ENCODE measurements at regions not wholly inside any gene's neighbourhood (a gene's known extent, or its start where the extent isn't known, plus 50 kb on each side); places are given as distances from the start of the nearest gene placed in this dataset.

DNA sequence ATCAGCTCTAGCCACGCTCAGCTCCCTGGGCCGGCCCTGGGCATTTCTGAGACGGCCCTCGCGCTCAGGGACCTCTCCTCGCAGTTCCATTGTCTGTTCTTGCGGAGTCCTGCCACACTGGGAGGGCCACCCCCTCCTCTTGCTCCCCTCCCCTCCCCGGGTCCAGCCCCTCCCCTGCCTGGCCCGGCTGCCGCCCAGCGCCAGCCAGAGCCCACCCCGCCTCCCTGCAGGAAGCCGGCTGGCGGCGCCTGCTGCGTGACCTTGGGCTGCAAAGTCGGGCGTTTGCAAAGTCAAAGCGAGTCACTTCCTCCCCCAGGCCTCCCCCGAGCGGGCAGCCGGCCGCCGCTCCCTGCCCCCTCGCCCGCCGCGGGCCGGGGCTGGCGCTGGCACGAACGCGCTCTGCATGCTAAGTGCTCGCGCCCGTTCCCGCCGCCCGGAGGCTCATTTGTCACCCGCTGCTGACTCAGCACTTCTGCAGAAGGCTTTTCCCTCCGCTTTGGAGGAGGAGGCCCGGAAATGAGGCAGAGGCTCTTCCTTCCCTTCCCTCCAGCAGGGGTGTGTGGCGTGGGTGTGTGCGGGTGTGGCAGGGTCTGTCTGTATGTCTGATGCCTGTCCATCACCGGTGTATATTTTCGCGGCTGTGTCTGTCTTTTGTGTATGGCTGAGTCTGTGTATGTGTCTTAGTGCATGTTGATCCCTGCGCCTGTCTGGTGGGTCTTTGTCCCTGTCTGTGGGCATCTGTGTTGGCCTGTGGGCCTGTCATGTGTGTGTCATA, 72.0 kb downstream of the IRF2BPL start:
- TF ChIP-seq, protein P1, sequence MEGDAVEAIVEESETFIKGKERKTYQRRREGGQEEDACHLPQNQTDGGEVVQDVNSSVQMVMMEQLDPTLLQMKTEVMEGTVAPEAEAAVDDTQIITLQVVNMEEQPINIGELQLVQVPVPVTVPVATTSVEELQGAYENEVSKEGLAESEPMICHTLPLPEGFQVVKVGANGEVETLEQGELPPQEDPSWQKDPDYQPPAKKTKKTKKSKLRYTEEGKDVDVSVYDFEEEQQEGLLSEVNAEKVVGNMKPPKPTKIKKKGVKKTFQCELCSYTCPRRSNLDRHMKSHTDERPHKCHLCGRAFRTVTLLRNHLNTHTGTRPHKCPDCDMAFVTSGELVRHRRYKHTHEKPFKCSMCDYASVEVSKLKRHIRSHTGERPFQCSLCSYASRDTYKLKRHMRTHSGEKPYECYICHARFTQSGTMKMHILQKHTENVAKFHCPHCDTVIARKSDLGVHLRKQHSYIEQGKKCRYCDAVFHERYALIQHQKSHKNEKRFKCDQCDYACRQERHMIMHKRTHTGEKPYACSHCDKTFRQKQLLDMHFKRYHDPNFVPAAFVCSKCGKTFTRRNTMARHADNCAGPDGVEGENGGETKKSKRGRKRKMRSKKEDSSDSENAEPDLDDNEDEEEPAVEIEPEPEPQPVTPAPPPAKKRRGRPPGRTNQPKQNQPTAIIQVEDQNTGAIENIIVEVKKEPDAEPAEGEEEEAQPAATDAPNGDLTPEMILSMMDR (conservative IDR thresholded peaks at IDR 0.05; ENCODE audit: low read depth, low read length): no peak
- no peak for TF ChIP-seq EZH2 (IDR thresholded peaks at IDR 0.05; ENCODE audit: borderline replicate concordance, low read depth, low read length, poor library complexity, severe bottlenecking)

All from A673 (cell line).